ENCODE measurements at regions not wholly inside any gene's neighbourhood (a gene's known extent, or its start where the extent isn't known, plus 50 kb on each side); places are given as distances from the start of the nearest gene placed in this dataset.

DNA sequence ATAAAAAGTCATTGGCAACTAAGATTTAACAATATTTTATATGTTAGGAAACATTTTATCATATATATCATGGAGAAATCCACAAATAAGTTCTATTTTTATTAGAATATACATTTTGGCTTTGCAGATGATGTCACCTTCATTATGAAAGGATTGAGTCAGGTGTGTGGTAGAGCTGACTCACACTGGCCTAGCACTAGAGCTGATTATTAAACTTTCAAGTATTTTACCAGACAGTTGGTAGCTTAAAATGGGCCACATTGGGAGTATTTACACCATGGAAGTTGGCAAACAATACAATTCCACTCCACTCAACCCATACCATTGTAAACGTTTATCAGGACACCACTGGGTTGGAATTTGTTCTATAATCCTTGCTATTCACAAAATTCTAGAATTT is 1036.6 kb downstream of the TRHDE start:
- TF ChIP-seq, protein P1, sequence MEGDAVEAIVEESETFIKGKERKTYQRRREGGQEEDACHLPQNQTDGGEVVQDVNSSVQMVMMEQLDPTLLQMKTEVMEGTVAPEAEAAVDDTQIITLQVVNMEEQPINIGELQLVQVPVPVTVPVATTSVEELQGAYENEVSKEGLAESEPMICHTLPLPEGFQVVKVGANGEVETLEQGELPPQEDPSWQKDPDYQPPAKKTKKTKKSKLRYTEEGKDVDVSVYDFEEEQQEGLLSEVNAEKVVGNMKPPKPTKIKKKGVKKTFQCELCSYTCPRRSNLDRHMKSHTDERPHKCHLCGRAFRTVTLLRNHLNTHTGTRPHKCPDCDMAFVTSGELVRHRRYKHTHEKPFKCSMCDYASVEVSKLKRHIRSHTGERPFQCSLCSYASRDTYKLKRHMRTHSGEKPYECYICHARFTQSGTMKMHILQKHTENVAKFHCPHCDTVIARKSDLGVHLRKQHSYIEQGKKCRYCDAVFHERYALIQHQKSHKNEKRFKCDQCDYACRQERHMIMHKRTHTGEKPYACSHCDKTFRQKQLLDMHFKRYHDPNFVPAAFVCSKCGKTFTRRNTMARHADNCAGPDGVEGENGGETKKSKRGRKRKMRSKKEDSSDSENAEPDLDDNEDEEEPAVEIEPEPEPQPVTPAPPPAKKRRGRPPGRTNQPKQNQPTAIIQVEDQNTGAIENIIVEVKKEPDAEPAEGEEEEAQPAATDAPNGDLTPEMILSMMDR (conservative IDR thresholded peaks at IDR 0.05; ENCODE audit: low read depth, low read length): no peak
- no peak for TF ChIP-seq EZH2 (IDR thresholded peaks at IDR 0.05; ENCODE audit: borderline replicate concordance, low read depth, low read length, poor library complexity, severe bottlenecking)

Data from A673 (cell line).